MCF 10A (cell line): ENCODE measurements at regions not wholly inside any gene's neighbourhood (a gene's known extent, or its start where the extent isn't known, plus 50 kb on each side); places are given as distances from the start of the nearest gene placed in this dataset.

Source experiments
- BruUV-seq: library from RNA; stranded (reverse); fragments of 400-500 nt; replicated peaks from 2 replicates; lab custom pipeline; 2021; lab: Mats Ljungman, UMichigan
- CTCF ChIA-PET: fragments of 300-600 bp; sonication (Branson Sonifier 250); formaldehyde crosslinking; extraction: SDS; loops from one replicate; lab custom pipeline; 2021; ENCODE audit warnings: antibody characterized with exemption, inconsistent platforms; lab: Yijun Ruan, JAX
- POLR2A ChIA-PET: fragments of 300-600, 350-650 bp; sonication (Branson Sonifier 250); formaldehyde crosslinking; extraction: SDS; loops from one replicate; lab custom pipeline; 2020; ENCODE audit warnings: antibody characterized with exemption, inconsistent platforms; lab: Yijun Ruan, JAX
- DNase-seq: peaks from one replicate; pipeline ENCODE4 v3.0.0-alpha.2; 2018; ENCODE audit not compliant: unreplicated experiment
- H3K27ac Mint-ChIP-seq: one replicate; pipeline ENCODE4 v1.8.0; 2022; ENCODE audit warnings: mild to moderate bottlenecking, low read depth, mixed read lengths; ENCODE audit not compliant: unreplicated experiment
- H3K27me3 Mint-ChIP-seq: one replicate; pipeline ENCODE4 v1.8.0; 2022; ENCODE audit warnings: mixed read lengths; ENCODE audit not compliant: insufficient read depth, unreplicated experiment
- H3K36me3 Mint-ChIP-seq: one replicate; pipeline ENCODE4 v1.8.0; 2022; ENCODE audit warnings: mild to moderate bottlenecking, moderate library complexity, mixed read lengths; ENCODE audit not compliant: insufficient read depth, unreplicated experiment
- H3K4me1 Mint-ChIP-seq: one replicate; pipeline ENCODE4 v1.8.0; 2022; ENCODE audit warnings: mixed read lengths; ENCODE audit not compliant: insufficient read depth, unreplicated experiment
- H3K4me3 Mint-ChIP-seq: one replicate; pipeline ENCODE4 v1.8.0; 2022; ENCODE audit warnings: mild to moderate bottlenecking, moderate library complexity, mixed read lengths; ENCODE audit not compliant: unreplicated experiment
- H3K9me3 Mint-ChIP-seq: one replicate; pipeline ENCODE4 v1.8.0; 2022; ENCODE audit warnings: mixed read lengths; ENCODE audit not compliant: unreplicated experiment
- CTCF ChIP-seq: fragments of 200-600 bp; IDR thresholded peaks from one replicate; pipeline ENCODE4 v1.8.0; 2022; ENCODE audit warnings: antibody characterized with exemption, mild to moderate bottlenecking; ENCODE audit not compliant: unreplicated experiment
- intact Hi-C: fragments of 100-400 bp; cut with micrococcal nuclease; formaldehyde crosslinking; loops from 2 replicates; pipeline ENCODE4 v1.14.1; 2022

GRCh38 chr20:51230727-51231126 is 207.8 kb upstream of the KCNG1 start:
- Mint-ChIP-seq H3K36me3 (no peaks in the 10 kb centered on the region), H3K4me3 (no peak overlapping the region), H3K27me3 (peaks cover 22% of the 10 kb centered on the region), H3K27ac (no peak overlapping the region), H3K4me1 (no peaks in the 10 kb centered on the region), H3K9me3 (no peaks in the 10 kb centered on the region)
- no peak for TF ChIP-seq CTCF
- no TSS peak for BruUV-seq
- intact Hi-C loops, result no loop called here
- no peak for DNase-seq
- CTCF ChIA-PET, result no interaction called here
- POLR2A ChIA-PET, result no interaction called here

GRCh38 chr20:51228763-51229162 is 205.9 kb upstream of the KCNG1 start:
- no peaks in the 10 kb centered on the region for H3K36me3 Mint-ChIP-seq
- no peaks in the 10 kb centered on the region for H3K9me3 Mint-ChIP-seq
- H3K4me3 Mint-ChIP-seq, result no peak overlapping the region
- TF ChIP-seq CTCF, result no peak
- no peak for DNase-seq
- POLR2A ChIA-PET, result interaction anchor here (0.6 kb wide), 2 partner anchors 9 to 41 kb away, joined by 3 to 5 read pairs; no protein-coding TSS in a partner anchor
- CTCF ChIA-PET, result interaction anchor here (0.6 kb wide), 1 partner anchor 99 kb away, joined by 3 read pairs; no protein-coding TSS in a partner anchor
- no peaks in the 10 kb centered on the region for H3K4me1 Mint-ChIP-seq
- BruUV-seq, result no TSS peak
- peaks cover 22% of the 10 kb centered on the region for H3K27me3 Mint-ChIP-seq
- no peak overlapping the region for H3K27ac Mint-ChIP-seq
- intact Hi-C loops, result no loop called here

- intact Hi-C loops, result no loop called here
- ChIA-PET POLR2A (no interaction called here), CTCF (interaction anchor here (0.8 kb wide), 1 partner anchor 14 kb away, joined by 3 read pairs; no protein-coding TSS in a partner anchor)
- no peak for DNase-seq
- Mint-ChIP-seq H3K27ac (no peak overlapping the region), H3K4me3 (no peak overlapping the region), H3K4me1 (no peaks in the 10 kb centered on the region), H3K36me3 (no peaks in the 10 kb centered on the region), H3K9me3 (no peaks in the 10 kb centered on the region), H3K27me3 (peaks cover 22% of the 10 kb centered on the region)
- no peak for TF ChIP-seq CTCF
- no TSS peak for BruUV-seq
Measured at GRCh38 chr20:51227744-51228143, 204.8 kb upstream of the KCNG1 start.

GRCh38 chr20:51223183-51223720 is 200.3 kb upstream of the KCNG1 start:
- ChIA-PET POLR2A (interaction anchor here (0.6 to 3.2 kb wide), 5 partner anchors 10 to 36 kb away, joined by 3 to 16 read pairs (median 3); no protein-coding TSS in a partner anchor), CTCF (interaction anchor here (0.6 to 2.8 kb wide), 3 partner anchors 14 to 84 kb away, joined by 3 to 9 read pairs (median 3); no protein-coding TSS in a partner anchor)
- no peaks in the 10 kb centered on the region for H3K36me3 Mint-ChIP-seq
- H3K27me3 Mint-ChIP-seq, result no peaks in the 10 kb centered on the region
- DNase-seq, result no peak
- no peak for TF ChIP-seq CTCF
- no peak overlapping the region for H3K27ac Mint-ChIP-seq
- no peaks in the 10 kb centered on the region for H3K9me3 Mint-ChIP-seq
- BruUV-seq, result no TSS peak
- peaks cover 14% of the 10 kb centered on the region for H3K4me1 Mint-ChIP-seq
- intact Hi-C loops, result no loop called here
- no peak overlapping the region for H3K4me3 Mint-ChIP-seq
